H9 (cell line): ENCODE measurements at regions not wholly inside any gene's neighbourhood (a gene's known extent, or its start where the extent isn't known, plus 50 kb on each side); places are given as distances from the start of the nearest gene placed in this dataset.

Source experiments
- DNase-seq: peaks from one replicate; pipeline ENCODE4 v3.0.0-alpha.2; 2017
- H2AFZ ChIP-seq: one replicate; pipeline ENCODE4 v1.6.1; 2013; ENCODE audit warnings: mild to moderate bottlenecking, low read length, control low read depth, moderate library complexity
- H2AK5ac ChIP-seq: 2 replicates; pipeline ENCODE4 v1.6.1; 2013; ENCODE audit warnings: low read length, control low read depth, mixed read lengths; ENCODE audit not compliant: insufficient read length
- H2BK120ac ChIP-seq: one replicate; pipeline ENCODE4 v1.6.1; 2013; ENCODE audit warnings: low read depth, mild to moderate bottlenecking, low read length, control low read depth, inconsistent platforms; ENCODE audit not compliant: poor library complexity, severe bottlenecking
- H2BK12ac ChIP-seq: 2 replicates; pipeline ENCODE4 v1.6.1; 2013; ENCODE audit warnings: low read length, control low read depth, mixed read lengths, low read depth; ENCODE audit not compliant: insufficient read length
- H2BK15ac ChIP-seq: 2 replicates; pipeline ENCODE4 v1.6.1; 2013; ENCODE audit warnings: low read depth, low read length, control low read depth
- H2BK20ac ChIP-seq: one replicate; pipeline ENCODE4 v1.6.1; 2013; ENCODE audit warnings: low read depth, mild to moderate bottlenecking, low read length, control low read depth, inconsistent platforms; ENCODE audit not compliant: poor library complexity, severe bottlenecking
- H2BK5ac ChIP-seq: 2 replicates; pipeline ENCODE4 v1.6.1; 2013; ENCODE audit warnings: low read length, control low read depth, mixed read lengths; ENCODE audit not compliant: insufficient read length
- H3K14ac ChIP-seq: 2 replicates; pipeline ENCODE4 v1.6.1; 2013; ENCODE audit warnings: low read length, control low read depth; ENCODE audit not compliant: insufficient read depth
- H3K18ac ChIP-seq: 2 replicates; pipeline ENCODE4 v1.6.1; 2013; ENCODE audit warnings: low read depth, mild to moderate bottlenecking, mixed read lengths, low read length, control low read depth; ENCODE audit not compliant: insufficient read length
- H3K23ac ChIP-seq: 2 replicates; pipeline ENCODE4 v1.6.1; 2013; ENCODE audit warnings: low read length, control low read depth, mixed read lengths, low read depth; ENCODE audit not compliant: insufficient read length
- H3K23me2 ChIP-seq: 2 replicates; pipeline ENCODE4 v1.6.1; 2013; ENCODE audit warnings: low read depth, mild to moderate bottlenecking, mixed read lengths, low read length, control low read depth; ENCODE audit not compliant: insufficient read length, poor library complexity, severe bottlenecking
- H3K27ac ChIP-seq: 2 replicates; pipeline ENCODE4 v1.5.1; 2013; ENCODE audit warnings: low read length, control low read depth, mixed read lengths, low read depth; ENCODE audit not compliant: insufficient read length
- H3K27me3 ChIP-seq: 2 replicates; pipeline ENCODE4 v1.6.1; 2013; ENCODE audit warnings: low read length, control low read depth, inconsistent platforms; ENCODE audit not compliant: insufficient read depth
- H3K4ac ChIP-seq: 2 replicates; pipeline ENCODE4 v1.6.1; 2013; ENCODE audit warnings: low read depth, mild to moderate bottlenecking, control low read depth, inconsistent platforms, low read length, moderate library complexity
- H3K4me1 ChIP-seq: 2 replicates; pipeline ENCODE4 v1.6.1; 2013; ENCODE audit warnings: low read length, control low read depth, inconsistent platforms; ENCODE audit not compliant: insufficient read depth
- H3K4me2 ChIP-seq: 2 replicates; pipeline ENCODE4 v1.6.1; 2013; ENCODE audit warnings: low read length, control low read depth, mixed read lengths; ENCODE audit not compliant: insufficient read length, insufficient read depth
- H3K56ac ChIP-seq: 2 replicates; pipeline ENCODE4 v1.6.1; 2013; ENCODE audit warnings: low read depth, mild to moderate bottlenecking, mixed read lengths, low read length, control low read depth; ENCODE audit not compliant: insufficient read length
- H3K79me1 ChIP-seq: 2 replicates; pipeline ENCODE4 v1.6.1; 2013; ENCODE audit warnings: low read depth, mild to moderate bottlenecking, moderate library complexity, low read length, control low read depth, inconsistent platforms; ENCODE audit not compliant: insufficient read depth, poor library complexity, severe bottlenecking
- H3K79me2 ChIP-seq: 2 replicates; pipeline ENCODE4 v1.6.1; 2013; ENCODE audit warnings: low read length, control low read depth, inconsistent platforms; ENCODE audit not compliant: insufficient read depth
- H3K9ac ChIP-seq: 2 replicates; pipeline ENCODE4 v1.6.1; 2013; ENCODE audit warnings: low read length, control low read depth, mixed read lengths; ENCODE audit not compliant: insufficient read length; ENCODE audit errors: extremely low read depth
- H3K9me3 ChIP-seq: one replicate; pipeline ENCODE4 v1.6.1; 2013; ENCODE audit warnings: low read depth, low read length, inconsistent platforms; ENCODE audit not compliant: control insufficient read depth
- H3T11ph ChIP-seq: one replicate; pipeline ENCODE4 v1.6.1; 2013; ENCODE audit warnings: mild to moderate bottlenecking, low read length, control low read depth, inconsistent platforms
- H4K20me1 ChIP-seq: one replicate; pipeline ENCODE4 v1.6.1; 2013; ENCODE audit not compliant: control insufficient read depth, insufficient read length, insufficient read depth
- H4K5ac ChIP-seq: 2 replicates; pipeline ENCODE4 v1.6.1; 2013; ENCODE audit warnings: low read depth, mild to moderate bottlenecking, mixed read lengths, low read length, control low read depth; ENCODE audit not compliant: insufficient read length
- H4K8ac ChIP-seq: replicated peaks from 2 replicates; pipeline ENCODE4 v1.6.1; 2013; ENCODE audit warnings: low read length, control low read depth, mixed read lengths, low read depth; ENCODE audit not compliant: insufficient read length
- H4K91ac ChIP-seq: 2 replicates; pipeline ENCODE4 v1.6.1; 2013; ENCODE audit warnings: low read depth, mild to moderate bottlenecking, moderate library complexity, mixed read lengths, low read length, control low read depth; ENCODE audit not compliant: insufficient read length
- H3K27ac Mint-ChIP-seq, 3 experiments: 2 replicates in 2 of 3; 3 replicates in 1 of 3; pipeline ENCODE4 v1.8.0; 2020 to 2021; ENCODE audit warnings: mixed read lengths in 3 of 3, mild to moderate bottlenecking in 1 of 3, moderate library complexity in 1 of 3
- H3K27me3 Mint-ChIP-seq: 2 replicates; pipeline ENCODE4 v1.8.0; 2021; ENCODE audit warnings: low read depth, mild to moderate bottlenecking, moderate library complexity, mixed read lengths
- H3K36me3 Mint-ChIP-seq, 3 experiments: 2 replicates in 2 of 3; 3 replicates in 1 of 3; pipeline ENCODE4 v1.8.0; 2020 to 2021; ENCODE audit warnings: low read depth in 3 of 3, mixed read lengths in 3 of 3; ENCODE audit not compliant: insufficient read depth in 1 of 3
- H3K4me1 Mint-ChIP-seq, 2 experiments: 2 replicates each; pipeline ENCODE4 v1.8.0; 2020; ENCODE audit warnings: mixed read lengths in 2 of 2
- H3K4me3 Mint-ChIP-seq, 2 experiments: 2 replicates in 1 of 2; 3 replicates in 1 of 2; pipeline ENCODE4 v1.8.0; 2020 to 2021; ENCODE audit warnings: mild to moderate bottlenecking in 2 of 2, mixed read lengths in 2 of 2, moderate library complexity in 1 of 2
- H3K9me3 Mint-ChIP-seq, 2 experiments: 2 replicates in 1 of 2; 3 replicates in 1 of 2; pipeline ENCODE4 v1.8.0; 2020; ENCODE audit warnings: mild to moderate bottlenecking in 2 of 2, mixed read lengths in 2 of 2, moderate library complexity in 1 of 2
- CTCF ChIP-seq: fragments of 200-600 bp; sonication (generic); conservative IDR thresholded peaks from 3 replicates; pipeline ENCODE4 v1.8.0; 2021; ENCODE audit warnings: antibody characterized with exemption, mild to moderate bottlenecking
- WGBS: extraction: QIAGEN DNeasy Blood & Tissue Kit; methylation state at CpG from one replicate; pipeline ENCODE4 v1.1.7; 2013; ENCODE audit warnings: missing lambda C conversion rate, low lambda C conversion rate, mixed read lengths; ENCODE audit not compliant: insufficient read length; ENCODE audit errors: extremely low coverage; 5-methylcytosine and 5-hydroxymethylcytosine counted together

DNA sequence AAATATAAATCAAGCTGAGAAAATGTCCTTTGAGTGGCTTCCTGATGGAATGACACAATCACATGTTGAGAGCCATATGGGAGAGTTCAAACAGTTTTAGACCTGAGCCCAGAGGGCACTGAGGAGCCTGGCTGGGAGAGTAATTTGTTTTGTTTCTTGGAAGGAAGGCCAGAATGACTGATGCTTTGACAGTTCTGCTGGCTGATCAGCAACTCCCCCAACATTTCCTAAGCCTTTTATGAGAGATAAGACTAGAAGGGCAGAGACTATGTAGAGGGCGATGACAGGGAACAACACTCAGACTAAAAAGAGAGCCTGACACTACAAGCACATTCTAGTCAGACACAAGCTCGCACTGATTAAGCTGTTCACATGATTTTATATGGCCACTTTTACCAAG is 169.2 kb downstream of the COX7C start:
- no peak overlapping the region for H3K27ac ChIP-seq
- H3K27me3 ChIP-seq: no peaks in the 10 kb centered on the region
- H3K9me3 ChIP-seq: no peaks in the 10 kb centered on the region
- no peak overlapping the region for H3K14ac ChIP-seq
- no peak overlapping the region for H3K9ac ChIP-seq
- Mint-ChIP-seq H3K9me3 (no peaks in the 10 kb centered on the region), H3K4me1 (no peaks in the 10 kb centered on the region), H3K27ac (no peak overlapping the region), H3K36me3 (no peaks in the 10 kb centered on the region), H3K4me3 (no peak overlapping the region), H3K27me3 (no peaks in the 10 kb centered on the region)
- no peak overlapping the region for H2BK5ac ChIP-seq
- no peak overlapping the region for H4K91ac ChIP-seq
- H2AFZ ChIP-seq: no peak overlapping the region
- no peak overlapping the region for H4K8ac ChIP-seq
- H2BK15ac ChIP-seq: no peak overlapping the region
- no peak overlapping the region for H2BK12ac ChIP-seq
- no peaks in the 10 kb centered on the region for H3K4me1 ChIP-seq
- H3K79me2 ChIP-seq: no peaks in the 10 kb centered on the region
- TF ChIP-seq CTCF: no peak
- no peak overlapping the region for H3K4ac ChIP-seq
- DNase-seq: no peak
- H3K56ac ChIP-seq: no peak overlapping the region
- H3K4me2 ChIP-seq: no peak overlapping the region
- no peak overlapping the region for H3K18ac ChIP-seq
- no peak overlapping the region for H2BK20ac ChIP-seq
- no peak overlapping the region for H3K23ac ChIP-seq
- no CpG with 5 or more reads among the region's 2 CpGs for WGBS
- H3K79me1 ChIP-seq: no peaks in the 10 kb centered on the region
- no peak overlapping the region for H2BK120ac ChIP-seq
- H4K5ac ChIP-seq: no peak overlapping the region
- no peaks in the 10 kb centered on the region for H3K23me2 ChIP-seq
- H3T11ph ChIP-seq: no peak overlapping the region
- no peak overlapping the region for H2AK5ac ChIP-seq
- H4K20me1 ChIP-seq: no peaks in the 10 kb centered on the region
